Thyroid gland (tissue), 4 donors: ENCODE measurements at regions not wholly inside any gene's neighbourhood (a gene's known extent, or its start where the extent isn't known, plus 50 kb on each side); places are given as distances from the start of the nearest gene placed in this dataset.

Source experiments
- POLR2A ChIP-seq, 2 donors: fragments of 450-650 bp; IDR thresholded peaks; one replicate each; pipeline ENCODE4 v1.6.1; 2017; ENCODE audit warnings: antibody characterized with exemption in 2 of 2, mild to moderate bottlenecking in 2 of 2, moderate library complexity in 1 of 2
- TF ChIP-seq, protein P1 (sequence below), 6 experiments: fragments of 200-600 bp in 3 of 6; fragments of 450-650 bp in 3 of 6; sonication (generic) in 3 of 6; IDR thresholded peaks; one replicate each; pipeline ENCODE4 v1.5.1; 2016 to 2019; ENCODE audit warnings: antibody characterized with exemption in 6 of 6, mild to moderate bottlenecking in 2 of 6, inconsistent platforms in 1 of 6, moderate library complexity in 1 of 6

DNA sequence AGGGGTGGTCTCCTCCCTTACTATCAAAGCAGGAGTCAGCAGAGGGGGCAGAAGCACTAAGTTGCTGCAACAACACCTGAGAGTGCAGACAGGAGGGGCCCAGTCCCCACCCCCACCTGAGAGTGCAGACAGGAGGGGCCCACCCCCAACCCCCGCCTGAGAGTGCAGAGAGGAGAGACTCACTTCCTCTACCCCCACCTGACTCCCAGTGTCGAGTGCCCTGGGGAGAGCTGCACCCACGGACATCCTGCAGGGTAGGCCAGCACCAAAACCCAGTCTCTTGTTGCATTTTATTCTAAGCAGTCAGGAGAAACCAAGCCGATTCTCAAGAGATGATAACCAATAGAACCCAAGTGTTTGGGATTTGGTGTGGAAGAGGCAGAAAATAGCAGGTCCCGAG, 78.4 kb downstream of the NAPG start:
- TF ChIP-seq, protein P1, sequence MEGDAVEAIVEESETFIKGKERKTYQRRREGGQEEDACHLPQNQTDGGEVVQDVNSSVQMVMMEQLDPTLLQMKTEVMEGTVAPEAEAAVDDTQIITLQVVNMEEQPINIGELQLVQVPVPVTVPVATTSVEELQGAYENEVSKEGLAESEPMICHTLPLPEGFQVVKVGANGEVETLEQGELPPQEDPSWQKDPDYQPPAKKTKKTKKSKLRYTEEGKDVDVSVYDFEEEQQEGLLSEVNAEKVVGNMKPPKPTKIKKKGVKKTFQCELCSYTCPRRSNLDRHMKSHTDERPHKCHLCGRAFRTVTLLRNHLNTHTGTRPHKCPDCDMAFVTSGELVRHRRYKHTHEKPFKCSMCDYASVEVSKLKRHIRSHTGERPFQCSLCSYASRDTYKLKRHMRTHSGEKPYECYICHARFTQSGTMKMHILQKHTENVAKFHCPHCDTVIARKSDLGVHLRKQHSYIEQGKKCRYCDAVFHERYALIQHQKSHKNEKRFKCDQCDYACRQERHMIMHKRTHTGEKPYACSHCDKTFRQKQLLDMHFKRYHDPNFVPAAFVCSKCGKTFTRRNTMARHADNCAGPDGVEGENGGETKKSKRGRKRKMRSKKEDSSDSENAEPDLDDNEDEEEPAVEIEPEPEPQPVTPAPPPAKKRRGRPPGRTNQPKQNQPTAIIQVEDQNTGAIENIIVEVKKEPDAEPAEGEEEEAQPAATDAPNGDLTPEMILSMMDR (IDR thresholded peaks at IDR 0.05) = no peak
- TF ChIP-seq POLR2A (IDR thresholded peaks at IDR 0.05) = no peak
